BLaER1 treated with 17β-estradiol and CSF1 and Interleukin-3, amounts not matched to agents 10 nM and 100 nM (cell line): ENCODE measurements at regions not wholly inside any gene's neighbourhood (a gene's known extent, or its start where the extent isn't known, plus 50 kb on each side); places are given as distances from the start of the nearest gene placed in this dataset.

Experiments
- H3K27ac ChIP-seq, 11 experiments: shearing (Covaris generic); formaldehyde crosslinking; 2 replicates each; pipeline ENCODE4 v1.8.1; 2022
- H3K27me3 ChIP-seq, 11 experiments: shearing (Covaris generic); formaldehyde crosslinking; 2 replicates each; pipeline ENCODE4 v1.8.1; 2022
- H3K36me3 ChIP-seq, 11 experiments: shearing (Covaris generic); formaldehyde crosslinking; 2 replicates each; pipeline ENCODE4 v1.8.1; 2022
- H3K4me1 ChIP-seq, 10 experiments: shearing (Covaris generic); formaldehyde crosslinking; 2 replicates each; pipeline ENCODE4 v1.8.1; 2022
- H3K4me2 ChIP-seq, 11 experiments: shearing (Covaris generic); formaldehyde crosslinking; 2 replicates each; pipeline ENCODE4 v1.8.1; 2022
- H3K4me3 ChIP-seq, 10 experiments: shearing (Covaris generic); formaldehyde crosslinking; 2 replicates each; pipeline ENCODE4 v1.8.1; 2022
- H3K9ac ChIP-seq, 11 experiments: shearing (Covaris generic); formaldehyde crosslinking; 2 replicates each; pipeline ENCODE4 v1.8.1; 2022
- H3K9me3 ChIP-seq, 11 experiments: shearing (Covaris generic); formaldehyde crosslinking; replicated peaks in 1 of 11; 2 replicates each; pipeline ENCODE4 v1.8.1; 2022
- H4K20me1 ChIP-seq, 11 experiments: shearing (Covaris generic); formaldehyde crosslinking; 2 replicates each; pipeline ENCODE4 v1.8.1; 2022
- Cebpa-rat ChIP-seq, 11 experiments: shearing (Covaris generic); IDR thresholded peaks; 2 replicates each; pipeline ENCODE4 v1.8.1; 2022

DNA sequence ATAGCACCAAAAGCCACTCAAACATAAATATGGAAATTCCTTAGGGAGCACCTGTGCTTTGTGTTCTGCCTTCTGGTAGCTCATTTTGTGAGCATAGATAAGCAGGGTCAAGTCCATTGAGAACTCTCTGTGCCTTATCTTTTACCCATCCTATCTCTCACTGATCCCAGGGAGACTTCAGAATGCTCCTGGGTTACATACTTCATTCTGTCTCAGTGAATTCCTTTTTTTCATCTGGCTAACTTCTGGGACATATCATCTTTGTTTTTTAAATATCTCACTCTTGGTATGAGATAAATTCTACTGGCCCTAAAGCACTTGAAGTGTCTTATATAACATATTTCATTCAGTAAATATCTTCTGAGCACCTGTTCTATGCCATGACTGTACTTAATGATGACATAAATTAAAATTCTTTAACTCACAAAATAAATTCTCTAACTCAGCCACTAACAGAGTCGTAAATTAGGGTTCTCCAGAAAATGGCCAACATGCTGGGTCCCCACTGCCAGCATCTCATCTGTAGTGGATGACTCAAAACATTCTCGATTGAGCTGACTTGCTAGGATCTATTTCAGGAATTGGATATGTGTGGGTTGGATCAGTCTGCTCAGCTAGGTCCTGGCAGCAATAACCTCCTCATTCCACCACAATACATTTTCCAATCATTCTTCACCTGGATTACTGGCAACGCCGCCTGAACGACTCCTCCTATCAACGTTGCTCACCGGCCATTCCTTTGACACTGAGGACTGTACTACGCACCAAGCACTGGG is 170.2 kb downstream of the FOXO1 start:
- H3K27ac ChIP-seq = no peak overlapping the region
- H3K4me2 ChIP-seq = no peak overlapping the region
- no peaks in the 10 kb centered on the region for H3K9me3 ChIP-seq
- no peak for TF ChIP-seq Cebpa-rat (IDR thresholded peaks at IDR 0.05)
- peaks cover 0 to 21% (median 3%) of the 10 kb centered on the region in 10 experiments; a peak in 10 of 20 replicates for H3K4me1 ChIP-seq
- H3K9ac ChIP-seq = no peak overlapping the region
- no peak overlapping the region for H3K4me3 ChIP-seq
- H3K27me3 ChIP-seq = no peaks in the 10 kb centered on the region
- no peaks in the 10 kb centered on the region for H4K20me1 ChIP-seq
- H3K36me3 ChIP-seq = no peaks in the 10 kb centered on the region

DNA sequence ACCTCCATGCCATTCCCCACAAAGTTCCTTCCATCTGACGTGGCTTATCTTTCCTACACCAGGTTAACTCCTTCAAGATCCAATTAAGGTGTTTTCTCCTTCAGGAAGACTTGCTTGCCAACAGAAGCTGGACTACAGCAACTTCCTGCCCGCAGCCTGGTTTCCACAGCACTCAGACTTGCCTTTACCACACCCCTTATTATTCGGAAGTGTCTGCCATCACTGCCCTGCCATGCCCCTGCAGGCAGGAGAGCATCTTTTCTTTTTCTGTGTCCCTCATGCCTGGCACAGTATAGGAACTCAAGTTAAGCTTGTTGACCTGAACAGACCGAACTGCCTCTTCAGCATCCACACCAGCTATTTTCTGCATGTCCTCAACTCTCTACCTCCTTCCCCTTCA is 168.0 kb downstream of the FOXO1 start:
- no peaks in the 10 kb centered on the region for H3K36me3 ChIP-seq
- TF ChIP-seq Cebpa-rat (IDR thresholded peaks at IDR 0.05) = no peak
- no peak overlapping the region for H3K4me2 ChIP-seq
- H3K4me1 ChIP-seq = peaks cover 0 to 12% (median 0%) of the 10 kb centered on the region in 10 experiments; a peak in 5 of 20 replicates
- no peak overlapping the region for H3K27ac ChIP-seq
- H3K4me3 ChIP-seq = no peak overlapping the region
- no peaks in the 10 kb centered on the region for H3K27me3 ChIP-seq
- H3K9me3 ChIP-seq = no peaks in the 10 kb centered on the region
- H3K9ac ChIP-seq = no peak overlapping the region
- H4K20me1 ChIP-seq = no peaks in the 10 kb centered on the region

DNA sequence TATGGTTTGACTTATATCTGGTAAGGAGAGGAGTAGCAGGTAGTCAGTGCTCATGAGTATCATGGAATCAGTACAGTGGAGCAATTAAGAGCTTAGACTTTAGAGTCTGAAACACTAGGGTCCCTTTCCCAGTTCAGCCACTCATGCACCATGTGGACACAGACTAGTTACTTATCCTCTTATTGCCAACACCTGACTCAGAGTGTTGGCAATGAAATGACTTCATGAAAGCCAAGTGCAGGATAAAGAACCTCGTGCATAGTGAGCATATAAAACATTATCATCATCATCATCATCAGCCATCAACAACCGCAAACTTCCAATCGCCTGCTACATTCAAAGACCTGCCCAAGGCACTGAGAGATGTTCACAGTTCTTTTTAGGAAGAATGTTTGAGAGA is 164.2 kb downstream of the FOXO1 start:
- no peaks in the 10 kb centered on the region for H3K4me1 ChIP-seq
- no peak overlapping the region for H3K9ac ChIP-seq
- H3K27ac ChIP-seq = no peak overlapping the region
- H3K4me2 ChIP-seq = no peak overlapping the region
- H3K4me3 ChIP-seq = no peak overlapping the region
- H4K20me1 ChIP-seq = no peaks in the 10 kb centered on the region
- no peak for TF ChIP-seq Cebpa-rat (IDR thresholded peaks at IDR 0.05)
- peaks cover 0 to 8% (median 0%) of the 10 kb centered on the region in 11 experiments; a peak in 1 of 22 replicates for H3K9me3 ChIP-seq
- H3K36me3 ChIP-seq = no peaks in the 10 kb centered on the region
- H3K27me3 ChIP-seq = no peaks in the 10 kb centered on the region

DNA sequence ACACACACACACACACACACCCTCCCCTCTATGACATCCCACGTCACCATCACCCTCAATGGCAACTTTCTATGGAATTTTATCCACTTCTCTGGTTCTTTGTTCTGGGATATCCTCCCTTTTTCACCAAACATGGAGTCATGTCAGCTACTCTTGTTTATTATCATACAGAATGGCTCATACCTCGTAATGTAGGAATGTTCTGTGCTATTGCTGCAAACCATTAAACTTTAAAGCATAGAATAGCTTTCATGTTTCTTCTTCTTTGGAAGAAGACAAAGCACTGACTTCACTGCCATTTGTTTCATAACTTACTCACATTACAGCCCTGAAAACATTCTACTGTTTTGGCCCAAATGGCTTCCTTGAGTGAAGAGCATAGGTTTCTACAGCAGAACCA is 163.4 kb downstream of the FOXO1 start:
- H3K9ac ChIP-seq = no peak overlapping the region
- H3K36me3 ChIP-seq = no peaks in the 10 kb centered on the region
- H3K9me3 ChIP-seq = peaks cover 0 to 8% (median 0%) of the 10 kb centered on the region in 11 experiments; a peak in 1 of 22 replicates
- H3K4me2 ChIP-seq = no peak overlapping the region
- H3K27me3 ChIP-seq = no peaks in the 10 kb centered on the region
- H3K27ac ChIP-seq = no peak overlapping the region
- no peaks in the 10 kb centered on the region for H3K4me1 ChIP-seq
- H3K4me3 ChIP-seq = no peak overlapping the region
- no peaks in the 10 kb centered on the region for H4K20me1 ChIP-seq
- TF ChIP-seq Cebpa-rat (IDR thresholded peaks at IDR 0.05) = no peak

DNA sequence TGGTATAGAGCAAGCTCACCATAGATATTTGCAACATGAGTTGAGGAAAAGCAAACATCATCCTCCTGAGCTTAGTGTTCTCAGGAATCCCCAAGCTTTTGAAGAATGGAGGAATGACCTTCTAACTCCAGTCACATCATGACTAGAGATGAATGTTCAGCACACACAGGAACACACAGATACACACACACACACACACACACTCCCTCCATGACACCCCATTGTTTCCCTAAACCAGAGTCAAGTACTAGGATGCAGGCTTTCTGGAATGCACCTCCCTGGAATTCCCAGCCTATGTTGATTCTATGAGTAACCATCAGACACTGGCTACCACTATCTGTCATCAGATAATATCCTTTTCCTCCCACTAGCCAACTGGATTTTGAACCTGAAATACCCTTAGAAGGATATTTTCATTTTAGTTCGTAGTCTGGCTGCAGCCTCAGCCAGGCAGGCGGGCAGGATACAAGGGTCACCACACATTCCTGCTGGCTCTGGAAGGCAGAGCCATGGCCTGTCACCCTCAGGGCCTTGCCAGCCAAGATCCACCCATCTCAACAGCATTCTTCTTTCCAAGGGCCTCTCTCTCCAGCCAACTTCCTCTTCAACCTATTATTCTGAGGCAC is 162.4 kb downstream of the FOXO1 start:
- TF ChIP-seq Cebpa-rat (IDR thresholded peaks at IDR 0.05) = no peak
- Histone ChIP-seq H3K27me3 (no peaks in the 10 kb centered on the region), H3K27ac (no peak overlapping the region), H3K4me2 (no peak overlapping the region), H3K9ac (no peak overlapping the region), H3K4me1 (no peaks in the 10 kb centered on the region), H3K4me3 (no peak overlapping the region), H4K20me1 (no peaks in the 10 kb centered on the region), H3K9me3 (peaks cover 0 to 8% (median 0%) of the 10 kb centered on the region in 11 experiments; a peak in 1 of 22 replicates), H3K36me3 (no peaks in the 10 kb centered on the region)

DNA sequence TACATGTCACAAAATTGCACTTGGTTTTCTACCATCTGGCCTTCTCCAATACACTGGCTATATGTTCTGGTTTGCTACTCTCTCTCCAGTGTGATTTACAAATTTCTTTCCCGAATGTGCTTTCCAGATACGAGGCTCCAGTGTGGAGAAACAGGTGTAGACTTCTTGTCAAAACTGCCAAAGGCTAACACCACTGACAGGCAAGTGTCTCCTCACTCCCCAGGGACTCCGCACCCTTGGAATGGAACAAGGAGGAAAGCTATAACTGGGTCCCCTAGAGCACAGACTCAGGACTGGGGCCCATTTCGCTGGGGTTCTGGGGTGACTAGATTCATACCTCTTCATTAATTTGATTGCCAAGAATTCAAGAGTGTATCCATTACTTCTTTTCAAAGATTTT is 161.8 kb downstream of the FOXO1 start:
- TF ChIP-seq Cebpa-rat (IDR thresholded peaks at IDR 0.05) = no peak
- peaks cover 0 to 8% (median 0%) of the 10 kb centered on the region in 11 experiments; a peak in 1 of 22 replicates for H3K9me3 ChIP-seq
- no peak overlapping the region for H3K4me3 ChIP-seq
- no peaks in the 10 kb centered on the region for H3K4me1 ChIP-seq
- H3K4me2 ChIP-seq = no peak overlapping the region
- no peaks in the 10 kb centered on the region for H3K27me3 ChIP-seq
- H3K36me3 ChIP-seq = no peaks in the 10 kb centered on the region
- no peak overlapping the region for H3K27ac ChIP-seq
- no peaks in the 10 kb centered on the region for H4K20me1 ChIP-seq
- no peak overlapping the region for H3K9ac ChIP-seq

DNA sequence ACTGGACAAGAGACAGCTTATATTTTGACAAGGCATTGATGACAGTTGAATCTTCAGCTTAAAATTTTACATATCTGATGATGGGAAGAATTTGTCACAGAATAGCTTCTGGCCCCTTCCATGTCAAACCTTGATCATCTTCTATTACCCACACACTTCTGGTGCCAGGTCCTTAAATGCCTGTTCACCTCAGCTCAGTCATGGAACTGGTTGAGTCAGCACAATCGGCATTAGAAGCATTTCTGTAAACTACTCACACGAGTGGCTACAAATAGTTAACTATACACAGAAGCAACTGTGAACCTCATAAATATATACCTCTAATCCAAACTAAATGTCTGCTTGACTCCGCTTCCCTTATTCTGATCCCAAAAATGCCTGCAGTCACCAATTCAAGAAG is 161.2 kb downstream of the FOXO1 start:
- Histone ChIP-seq H3K36me3 (no peaks in the 10 kb centered on the region), H3K27me3 (no peaks in the 10 kb centered on the region), H3K9ac (no peak overlapping the region), H3K9me3 (peaks cover 0 to 9% (median 0%) of the 10 kb centered on the region in 11 experiments; a peak in 2 of 22 replicates), H4K20me1 (no peaks in the 10 kb centered on the region), H3K4me1 (no peaks in the 10 kb centered on the region), H3K4me3 (no peak overlapping the region), H3K27ac (no peak overlapping the region), H3K4me2 (no peak overlapping the region)
- TF ChIP-seq Cebpa-rat (IDR thresholded peaks at IDR 0.05) = no peak
